ENCODE measurements at regions not wholly inside any gene's neighbourhood (a gene's known extent, or its start where the extent isn't known, plus 50 kb on each side); places are given as distances from the start of the nearest gene placed in this dataset.

DNA sequence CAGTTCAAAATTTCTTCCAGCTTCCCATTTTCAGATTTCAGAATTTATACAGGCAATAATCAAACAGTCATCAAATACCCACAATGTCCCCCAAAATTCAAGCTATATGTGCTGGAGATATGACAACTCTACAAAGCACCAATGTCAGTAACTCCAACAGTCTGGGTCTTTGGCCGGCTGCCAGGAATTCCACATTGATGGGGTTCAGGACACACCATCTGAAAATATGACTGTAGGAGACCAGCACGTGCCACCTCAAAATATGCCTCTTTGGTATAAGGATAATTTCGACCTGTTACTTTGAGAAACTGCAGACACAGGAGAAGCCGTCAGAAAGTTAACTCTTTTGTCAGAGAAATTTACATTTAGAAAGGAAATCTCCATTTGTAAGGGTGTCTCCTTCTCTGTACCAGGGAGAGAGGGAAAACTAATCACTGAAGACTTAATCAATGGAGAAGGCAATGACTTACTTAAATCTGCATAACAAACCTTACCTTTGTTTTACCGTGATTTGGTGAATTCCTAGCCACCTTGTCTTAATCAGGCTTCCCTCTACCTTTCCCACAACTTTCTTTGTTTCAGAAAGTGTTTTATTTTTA lies 594.3 kb upstream of the CDH5 start:
- TF ChIP-seq, protein P1, sequence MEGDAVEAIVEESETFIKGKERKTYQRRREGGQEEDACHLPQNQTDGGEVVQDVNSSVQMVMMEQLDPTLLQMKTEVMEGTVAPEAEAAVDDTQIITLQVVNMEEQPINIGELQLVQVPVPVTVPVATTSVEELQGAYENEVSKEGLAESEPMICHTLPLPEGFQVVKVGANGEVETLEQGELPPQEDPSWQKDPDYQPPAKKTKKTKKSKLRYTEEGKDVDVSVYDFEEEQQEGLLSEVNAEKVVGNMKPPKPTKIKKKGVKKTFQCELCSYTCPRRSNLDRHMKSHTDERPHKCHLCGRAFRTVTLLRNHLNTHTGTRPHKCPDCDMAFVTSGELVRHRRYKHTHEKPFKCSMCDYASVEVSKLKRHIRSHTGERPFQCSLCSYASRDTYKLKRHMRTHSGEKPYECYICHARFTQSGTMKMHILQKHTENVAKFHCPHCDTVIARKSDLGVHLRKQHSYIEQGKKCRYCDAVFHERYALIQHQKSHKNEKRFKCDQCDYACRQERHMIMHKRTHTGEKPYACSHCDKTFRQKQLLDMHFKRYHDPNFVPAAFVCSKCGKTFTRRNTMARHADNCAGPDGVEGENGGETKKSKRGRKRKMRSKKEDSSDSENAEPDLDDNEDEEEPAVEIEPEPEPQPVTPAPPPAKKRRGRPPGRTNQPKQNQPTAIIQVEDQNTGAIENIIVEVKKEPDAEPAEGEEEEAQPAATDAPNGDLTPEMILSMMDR (IDR thresholded peaks at IDR 0.05): no peak
- TF ChIP-seq POLR2A (IDR thresholded peaks at IDR 0.05): no peak
